SK-N-MC (cell line): ENCODE measurements at regions not wholly inside any gene's neighbourhood (a gene's known extent, or its start where the extent isn't known, plus 50 kb on each side); places are given as distances from the start of the nearest gene placed in this dataset.
"Not testable (repeated sequence)": the region's sequence is repeated elsewhere in the genome, so short reads cannot be mapped to it uniquely, and the experiment has no call there.

ENCODE experiments used
- DNase-seq: peaks from one replicate; pipeline ENCODE4 v3.0.0-alpha.2; 2011; ENCODE audit warnings: low read depth, low spot score
- H3K27ac ChIP-seq: fragments of 200-600 bp; sonication (generic); 2 replicates; pipeline ENCODE4 v1.5.1; 2016; ENCODE audit warnings: mixed run types
- H3K36me3 ChIP-seq: fragments of 200-600 bp; sonication (generic); 2 replicates; pipeline ENCODE4 v1.6.1; 2017; ENCODE audit warnings: antibody characterized with exemption, low read length, mixed read lengths; ENCODE audit not compliant: insufficient read depth
- H3K4me3 ChIP-seq: fragments of 200-600 bp; sonication (generic); 2 replicates; pipeline ENCODE4 v1.5.1; 2016
- H3K9ac ChIP-seq: fragments of 200-600 bp; sonication (generic); 2 replicates; pipeline ENCODE4 v1.8.0; 2017; ENCODE audit warnings: mixed run types, mixed read lengths; ENCODE audit not compliant: insufficient read length
- H3K9me3 ChIP-seq: fragments of 200-600 bp; sonication (generic); 2 replicates; pipeline ENCODE4 v1.6.1; 2017; ENCODE audit warnings: low read depth, mild to moderate bottlenecking, antibody characterized with exemption, low read length, moderate library complexity, mixed read lengths
- EZH2 ChIP-seq: fragments of 200-600 bp; sonication (generic); IDR thresholded peaks from one replicate; pipeline ENCODE4 v1.6.1; 2017; ENCODE audit warnings: antibody characterized with exemption
- FOXP2 ChIP-seq: optimal IDR thresholded peaks from 2 replicates; pipeline ENCODE3; 2011; ENCODE audit warnings: mild to moderate bottlenecking, moderate library complexity; ENCODE audit not compliant: insufficient read depth; ENCODE audit errors: extremely low read length, control extremely low read depth
- POLR2AphosphoS5 ChIP-seq: IDR thresholded peaks from 2 replicates; pipeline ENCODE4 v1.6.1; 2012; ENCODE audit warnings: mild to moderate bottlenecking, low read depth, low read length, borderline replicate concordance

DNA sequence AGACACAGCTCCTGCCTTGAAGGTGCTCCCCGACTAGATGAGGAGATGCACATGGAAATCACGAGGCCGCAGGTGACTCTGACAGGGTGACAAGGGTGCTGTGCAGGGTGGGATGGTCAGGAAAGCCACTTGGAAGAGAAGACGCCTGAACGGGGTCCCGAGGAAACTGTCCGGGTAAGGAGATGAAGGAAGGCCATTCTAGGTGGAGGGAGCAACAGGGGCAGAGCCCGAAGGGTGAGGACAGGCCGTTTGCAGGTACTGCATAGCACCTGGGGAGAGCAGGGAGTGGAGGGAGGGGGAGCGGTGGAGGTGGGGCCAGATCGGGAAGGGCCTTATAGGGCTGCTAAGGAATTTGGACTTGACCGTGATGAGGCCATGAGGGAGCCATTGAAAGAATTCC is 105.6 kb upstream of the DLG1 start:
- H3K27ac ChIP-seq = no peak overlapping the region
- H3K9me3 ChIP-seq = no peaks in the 10 kb centered on the region
- no peak overlapping the region for H3K9ac ChIP-seq
- no peak for DNase-seq
- no peak for TF ChIP-seq FOXP2
- no peak for TF ChIP-seq POLR2AphosphoS5
- TF ChIP-seq EZH2 = no peak
- no peaks in the 10 kb centered on the region for H3K36me3 ChIP-seq
- H3K4me3 ChIP-seq = no peak overlapping the region

GRCh38 chr3:197402401-197402800 is 104.0 kb upstream of the DLG1 start:
- H3K4me3 ChIP-seq, H3K36me3 ChIP-seq, DNase-seq: not testable (repeated sequence)

GRCh38 chr3:197399486-197399885 is 101.1 kb upstream of the DLG1 start:
- no peak overlapping the region for H3K27ac ChIP-seq
- no peak overlapping the region for H3K9ac ChIP-seq
- no peak overlapping the region for H3K4me3 ChIP-seq
- no peak for DNase-seq
- no peaks in the 10 kb centered on the region for H3K9me3 ChIP-seq
- H3K36me3 ChIP-seq = no peaks in the 10 kb centered on the region
- no peak for TF ChIP-seq POLR2AphosphoS5
- TF ChIP-seq EZH2 = no peak
- TF ChIP-seq FOXP2 = no peak

More at GRCh38 chr3:197402401-197402800, 104.0 kb upstream of the DLG1 start:
- H3K27ac ChIP-seq, H3K9me3 ChIP-seq, H3K9ac ChIP-seq: not testable (repeated sequence)

DNA sequence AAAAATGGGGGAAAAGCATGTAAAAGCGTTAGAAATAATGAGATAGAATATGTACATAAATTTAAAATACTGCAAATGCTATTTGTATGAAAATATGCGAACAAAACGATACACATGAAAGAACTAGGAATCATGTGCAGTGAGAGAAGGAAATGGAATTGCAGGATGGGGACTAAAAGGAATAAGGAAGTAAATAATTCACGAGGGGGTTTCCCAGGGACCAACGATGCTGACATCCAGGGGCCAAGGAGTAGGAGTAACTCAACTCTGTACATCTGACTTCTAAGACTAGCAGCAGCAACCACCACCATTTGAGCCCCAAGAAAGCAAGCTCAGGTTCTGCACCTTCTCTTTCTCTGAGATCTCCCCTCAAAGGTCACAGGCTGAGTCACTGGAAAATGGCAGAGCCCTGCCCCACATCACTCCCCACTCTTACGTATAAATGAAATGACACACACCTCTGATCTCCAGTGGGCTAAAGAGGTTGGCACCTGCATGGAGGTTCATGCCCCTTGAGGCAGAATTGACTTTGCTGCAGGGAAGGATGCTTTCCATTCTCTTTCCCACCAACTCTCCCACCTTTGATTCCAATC is 100.0 kb upstream of the DLG1 start:
- Histone ChIP-seq H3K9ac (no peak overlapping the region), H3K4me3 (no peak overlapping the region), H3K36me3 (no peaks in the 10 kb centered on the region), H3K9me3 (no peaks in the 10 kb centered on the region), H3K27ac (no peak overlapping the region)
- TF ChIP-seq POLR2AphosphoS5 = no peak
- no peak for TF ChIP-seq EZH2
- TF ChIP-seq FOXP2 = no peak
- no peak for DNase-seq

- TF ChIP-seq EZH2 (no peak), FOXP2 (no peak), POLR2AphosphoS5 (no peak)
- H3K36me3 ChIP-seq = no peaks in the 10 kb centered on the region
Measured at GRCh38 chr3:197397838-197398237, 99.4 kb upstream of the DLG1 start.

DNA sequence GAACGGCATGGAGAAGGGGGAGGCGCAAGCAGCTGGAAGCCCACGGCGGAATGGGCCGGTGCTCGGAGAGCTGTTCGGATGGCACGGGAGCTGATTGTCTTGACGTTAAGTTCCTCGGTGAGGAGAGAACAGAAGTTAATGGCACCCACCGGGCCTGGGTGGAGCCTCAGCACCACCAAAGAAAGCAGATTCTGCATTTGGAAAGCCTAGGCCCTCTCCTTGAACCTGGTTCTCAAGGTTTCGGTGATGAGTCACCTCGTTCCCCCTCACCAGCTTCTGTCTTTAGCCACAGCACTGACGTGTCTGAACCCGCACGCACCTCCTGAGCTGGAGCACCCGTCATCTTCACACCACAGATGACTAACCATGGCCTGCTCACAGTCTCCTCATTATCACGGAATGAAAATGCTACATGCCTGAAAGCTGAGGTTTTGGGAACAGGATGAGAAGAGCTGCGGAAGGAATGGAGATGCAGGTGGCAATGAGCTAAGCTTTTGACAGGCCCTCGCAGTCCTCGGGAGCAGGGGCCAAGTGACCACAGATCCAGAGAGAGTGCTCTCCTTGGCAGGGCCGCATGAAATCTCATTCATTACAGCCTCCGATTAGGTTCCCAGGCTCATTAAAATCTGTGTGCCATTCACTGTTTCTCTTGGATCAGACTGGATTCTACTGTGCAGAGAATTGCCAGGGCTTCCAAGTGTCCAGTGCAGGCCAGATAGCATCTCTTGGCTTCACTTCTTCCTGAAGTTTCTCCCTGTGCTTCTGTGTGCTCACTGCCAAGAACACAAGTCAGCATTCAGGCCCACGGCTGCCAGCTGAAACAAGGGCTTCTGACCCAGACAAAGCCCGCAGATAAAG is 96.3 kb upstream of the DLG1 start:
- DNase-seq = no peak
- TF ChIP-seq POLR2AphosphoS5 (no peak), EZH2 (no peak), FOXP2 (no peak)
- Histone ChIP-seq H3K9ac (no peak overlapping the region), H3K9me3 (no peaks in the 10 kb centered on the region), H3K36me3 (no peaks in the 10 kb centered on the region), H3K4me3 (no peak overlapping the region), H3K27ac (no peak overlapping the region)

More at GRCh38 chr3:197397838-197398237, 99.4 kb upstream of the DLG1 start:
- DNase-seq = no peak
- Histone ChIP-seq H3K9me3 (no peaks in the 10 kb centered on the region), H3K9ac (no peak overlapping the region), H3K27ac (no peak overlapping the region), H3K4me3 (no peak overlapping the region)

- not testable (repeated sequence) for H3K27ac ChIP-seq, H3K36me3 ChIP-seq, H3K9ac ChIP-seq, DNase-seq, H3K9me3 ChIP-seq, H3K4me3 ChIP-seq
Measured at GRCh38 chr3:197394126-197394463, 95.7 kb upstream of the DLG1 start.

GRCh38 chr3:197393711-197394110 is 95.3 kb upstream of the DLG1 start:
- DNase-seq = no peak

GRCh38 chr3:197392961-197393360 is 94.5 kb upstream of the DLG1 start:
- no peak for TF ChIP-seq POLR2AphosphoS5
- no peaks in the 10 kb centered on the region for H3K9me3 ChIP-seq
- no peak overlapping the region for H3K9ac ChIP-seq
- no peak overlapping the region for H3K27ac ChIP-seq
- no peaks in the 10 kb centered on the region for H3K36me3 ChIP-seq
- DNase-seq = no peak
- H3K4me3 ChIP-seq = no peak overlapping the region

More at GRCh38 chr3:197393711-197394110, 95.3 kb upstream of the DLG1 start:
- Histone ChIP-seq H3K27ac (no peak overlapping the region), H3K9ac (no peak overlapping the region), H3K9me3 (no peaks in the 10 kb centered on the region), H3K36me3 (no peaks in the 10 kb centered on the region), H3K4me3 (no peak overlapping the region)
- TF ChIP-seq EZH2 (no peak), POLR2AphosphoS5 (no peak), FOXP2 (no peak)
